Inflammatory macrophage (primary cell): ENCODE measurements at regions not wholly inside any gene's neighbourhood (a gene's known extent, or its start where the extent isn't known, plus 50 kb on each side); places are given as distances from the start of the nearest gene placed in this dataset.

Experiments
- DNase-seq, 2 donors: peaks; one replicate each; pipeline ENCODE4 v3.0.0-alpha.2; 2020 to 2022

DNA sequence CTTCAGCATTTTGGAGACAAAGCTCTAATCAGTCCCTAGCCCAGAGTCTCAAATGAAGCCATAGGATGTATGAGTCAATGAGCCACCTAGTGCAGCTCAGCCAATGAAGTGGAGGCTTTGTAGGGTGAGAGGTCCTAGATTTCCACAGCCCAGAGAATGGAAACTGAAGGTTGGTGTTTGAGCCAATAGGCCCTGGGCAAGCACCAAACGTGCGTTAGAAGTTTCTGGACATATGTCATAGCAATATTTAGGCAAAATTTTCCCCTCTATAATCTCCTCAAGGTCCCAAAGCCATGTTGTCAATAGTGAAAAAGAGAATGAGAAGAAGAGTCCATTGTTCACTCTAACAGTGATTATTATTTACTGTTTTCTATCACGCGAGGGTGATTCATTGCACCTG is 361.3 kb downstream of the PLPP3 start:
- peak in 1 of 2 donors; percentile 1 for DNase-seq

DNA sequence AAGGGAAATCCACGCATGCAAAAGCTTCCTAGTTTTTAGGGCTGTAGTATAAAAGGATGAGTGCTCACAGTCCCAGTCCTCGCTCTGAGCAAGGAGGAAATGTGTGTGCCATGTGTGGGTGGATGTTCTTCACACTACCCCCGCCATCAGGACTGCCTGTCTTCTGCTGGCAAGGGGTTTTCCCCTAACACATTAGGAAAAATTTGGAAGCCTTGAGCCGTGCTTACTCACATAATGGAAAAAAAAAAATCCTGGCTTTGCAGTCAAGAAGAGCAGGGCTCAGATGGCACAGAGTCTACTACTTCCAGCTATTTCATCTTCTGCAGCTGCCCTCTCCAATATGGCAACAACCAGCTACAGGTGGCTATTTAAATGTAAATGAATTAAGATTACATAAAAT is 363.1 kb downstream of the PLPP3 start:
- peak; percentile 69 to 89 for DNase-seq

GRCh38 chr1:56215771-56216170 is 363.6 kb downstream of the PLPP3 start:
- no peak for DNase-seq

DNA sequence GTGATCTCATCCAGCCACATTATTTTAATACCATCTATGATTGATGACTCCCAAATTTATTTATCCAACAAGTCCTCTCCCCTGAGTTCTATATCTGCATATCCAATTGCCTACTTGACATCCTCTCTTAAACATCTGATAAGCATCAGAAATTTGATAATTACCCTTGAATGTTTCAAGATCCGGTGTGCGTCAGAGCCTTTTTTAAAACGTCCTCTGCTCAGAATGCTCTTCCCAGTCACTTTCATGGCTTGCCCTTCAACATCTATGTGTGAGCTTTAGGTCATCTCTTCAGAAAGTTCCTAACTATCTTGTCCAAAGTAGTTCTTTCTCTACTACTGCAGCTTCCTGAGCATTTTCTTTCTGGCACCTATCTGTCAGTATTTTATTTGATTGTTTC is 364.3 kb downstream of the PLPP3 start:
- no peak for DNase-seq

GRCh38 chr1:56213068-56213467 is 366.3 kb downstream of the PLPP3 start:
- DNase-seq: no peak

- DNase-seq: no peak
Observed at GRCh38 chr1:56212143-56212542, 367.2 kb downstream of the PLPP3 start.

DNA sequence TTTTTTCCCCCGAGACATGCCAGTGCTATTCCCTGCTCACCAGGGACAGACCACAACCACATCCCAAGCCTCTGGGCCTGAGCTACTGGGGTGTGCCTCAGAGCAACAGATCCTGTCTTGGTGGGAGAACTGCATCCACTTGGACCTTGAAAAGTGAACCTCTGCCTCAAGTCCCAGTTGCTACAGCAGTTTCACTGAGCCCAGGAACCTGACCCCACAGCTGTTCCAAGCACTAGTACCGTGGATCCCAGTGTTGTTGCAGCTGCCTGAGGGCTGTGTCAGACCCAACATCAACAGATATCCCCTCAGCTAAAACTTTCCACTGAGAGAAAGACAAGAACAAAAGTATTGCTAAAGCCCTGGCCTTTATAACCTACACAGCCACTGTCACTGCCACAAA is 373.0 kb downstream of the PLPP3 start:
- no peak for DNase-seq

- no peak for DNase-seq
Observed at GRCh38 chr1:56204206-56204605, 375.2 kb downstream of the PLPP3 start.

DNA sequence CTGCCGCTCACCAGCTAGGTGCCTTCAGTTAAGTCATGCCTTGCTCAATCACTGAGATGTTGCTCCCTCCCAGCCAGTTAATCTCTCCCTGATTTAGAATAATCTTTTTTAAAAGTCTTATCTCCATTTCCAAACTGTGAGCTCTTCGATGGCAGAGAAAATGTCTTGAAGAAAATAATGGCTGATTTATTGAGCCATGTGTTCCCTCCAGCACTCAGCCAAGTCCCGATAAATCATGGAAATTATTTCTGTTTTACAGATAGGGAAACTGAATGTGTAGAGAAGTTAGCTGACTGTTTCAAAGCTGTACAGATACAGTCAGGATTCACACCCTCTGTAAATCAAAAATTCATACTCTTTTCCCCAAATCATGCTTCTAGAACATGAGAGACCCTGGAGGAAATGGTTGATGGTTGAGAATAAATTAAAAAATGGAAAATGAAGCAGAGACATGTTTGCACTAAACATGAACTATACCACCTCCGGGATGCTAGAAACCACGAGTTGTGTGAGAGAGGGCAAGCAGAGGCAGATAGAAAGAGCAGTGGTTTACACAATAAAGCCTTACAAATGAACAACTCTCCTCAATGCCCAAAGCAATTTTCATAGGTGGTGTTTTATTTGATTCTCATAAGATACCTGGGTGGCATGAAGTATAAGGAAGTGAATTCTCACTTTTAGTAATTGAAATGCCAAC is 376.4 kb downstream of the PLPP3 start:
- no peak for DNase-seq

- no peak for DNase-seq
Observed at GRCh38 chr1:56202186-56202585, 377.2 kb downstream of the PLPP3 start.

DNA sequence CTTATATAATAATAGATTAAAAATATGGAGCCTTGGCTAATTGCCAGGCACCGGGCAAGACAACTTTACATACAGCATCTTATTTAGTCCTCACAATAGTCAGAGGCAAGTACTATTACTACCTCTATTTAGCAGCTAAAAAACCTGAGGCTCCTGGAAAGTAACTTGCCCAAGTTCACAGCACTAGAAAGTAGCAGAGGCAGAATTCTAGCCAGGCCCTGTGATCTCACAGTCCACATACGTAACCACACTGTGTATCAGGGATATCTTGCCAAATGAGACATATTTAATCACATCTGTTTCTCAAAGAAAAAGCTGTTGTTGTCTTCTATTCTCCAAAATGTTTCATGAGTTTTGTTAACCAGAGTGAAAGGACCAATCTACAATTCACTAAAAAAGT is 378.5 kb downstream of the PLPP3 start:
- DNase-seq: no peak

DNA sequence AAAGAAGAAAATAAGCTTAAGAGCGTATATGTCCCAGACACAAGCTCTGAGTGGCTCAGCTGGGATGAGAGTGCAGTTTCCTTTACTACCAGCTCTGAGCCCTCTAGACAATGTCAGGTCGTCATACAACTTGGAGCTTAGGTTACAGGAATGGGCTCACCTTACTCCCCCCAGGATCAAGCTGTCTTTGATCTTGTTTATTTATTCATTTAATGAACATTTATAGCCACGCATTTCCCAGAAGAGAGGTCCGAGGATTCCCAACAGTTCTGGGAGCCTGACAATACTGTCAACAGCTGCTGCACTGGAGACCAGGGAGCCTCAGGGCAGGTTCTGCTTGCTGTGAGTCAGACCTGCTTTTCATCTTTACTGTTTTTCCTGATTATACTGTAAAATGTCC is 378.9 kb downstream of the PLPP3 start:
- no peak for DNase-seq

DNA sequence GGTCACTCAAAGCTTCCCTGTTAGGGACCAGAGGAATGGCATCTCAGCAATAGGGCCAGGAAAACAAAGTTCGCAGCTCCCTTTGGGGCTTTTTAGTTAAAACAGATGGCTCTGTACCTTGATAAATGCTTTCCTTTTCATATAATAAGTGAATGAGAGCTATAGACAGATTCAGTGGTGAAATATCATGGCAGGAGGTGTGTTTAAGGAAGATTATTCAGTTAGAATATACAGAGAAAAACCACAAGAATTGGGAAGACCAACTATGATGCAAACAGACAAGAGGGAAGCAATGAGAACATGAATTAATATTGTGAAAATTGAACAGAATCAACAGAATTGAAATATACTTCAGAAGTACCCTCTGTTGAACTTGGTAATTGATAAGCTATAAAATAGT is 379.4 kb downstream of the PLPP3 start:
- peak in 1 of 2 donors; percentile 61 for DNase-seq

DNA sequence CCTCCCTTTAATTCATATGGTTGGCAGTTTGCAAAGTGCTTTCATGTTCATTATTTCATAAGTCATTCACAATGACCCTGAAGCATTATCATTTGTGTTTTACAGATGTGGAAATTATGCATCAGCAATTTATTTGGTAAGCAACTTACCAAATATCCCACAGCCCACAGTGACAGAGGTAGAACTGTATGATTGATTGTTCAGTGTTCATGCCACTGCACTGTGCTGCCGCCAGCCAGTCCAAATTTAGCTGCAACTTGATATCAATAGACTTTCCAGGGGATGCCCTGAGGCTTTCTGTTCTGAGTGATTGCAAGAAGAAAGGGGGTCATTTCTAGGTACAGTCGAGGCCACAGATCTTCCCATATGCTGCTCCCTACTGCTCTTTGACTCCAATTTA is 380.3 kb downstream of the PLPP3 start:
- no peak for DNase-seq

DNA sequence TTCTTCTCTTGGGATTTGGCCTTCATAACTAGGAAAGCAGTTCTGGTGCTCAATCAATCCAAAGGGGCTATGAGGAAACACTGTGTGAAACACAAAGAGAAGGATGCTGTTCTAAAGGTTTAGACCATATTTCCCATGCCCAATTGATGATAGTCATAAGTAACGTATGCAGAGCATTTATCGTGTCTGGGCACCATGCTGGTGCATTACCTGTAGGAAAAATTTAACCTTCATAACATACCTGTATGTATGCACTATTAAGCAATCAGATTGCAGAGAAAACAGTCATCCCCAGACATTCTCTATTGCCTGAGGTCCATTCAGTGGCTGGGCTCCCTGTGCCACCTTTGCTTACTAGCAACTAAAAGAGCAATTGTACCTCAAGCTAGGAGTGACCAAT is 381.4 kb downstream of the PLPP3 start:
- no peak for DNase-seq

DNA sequence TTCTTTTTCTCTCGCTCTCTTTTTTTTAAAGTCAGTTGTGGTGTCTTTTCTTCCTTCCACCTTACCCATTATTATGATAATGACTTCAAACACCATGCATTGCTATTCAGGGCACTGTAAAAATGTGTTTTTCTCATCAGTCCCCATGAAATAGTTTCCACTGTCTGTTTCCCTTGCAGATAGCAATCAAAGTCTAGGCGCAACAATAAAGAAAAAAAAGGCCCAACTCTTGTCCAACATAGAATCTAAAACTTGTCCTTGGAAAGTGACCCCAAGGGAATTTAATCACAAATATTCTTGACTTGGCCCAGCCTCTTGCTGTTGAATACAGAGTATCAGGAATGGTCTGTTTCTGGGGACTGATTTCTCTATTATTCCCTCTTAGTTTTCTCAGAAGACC is 382.5 kb downstream of the PLPP3 start:
- DNase-seq: no peak

DNA sequence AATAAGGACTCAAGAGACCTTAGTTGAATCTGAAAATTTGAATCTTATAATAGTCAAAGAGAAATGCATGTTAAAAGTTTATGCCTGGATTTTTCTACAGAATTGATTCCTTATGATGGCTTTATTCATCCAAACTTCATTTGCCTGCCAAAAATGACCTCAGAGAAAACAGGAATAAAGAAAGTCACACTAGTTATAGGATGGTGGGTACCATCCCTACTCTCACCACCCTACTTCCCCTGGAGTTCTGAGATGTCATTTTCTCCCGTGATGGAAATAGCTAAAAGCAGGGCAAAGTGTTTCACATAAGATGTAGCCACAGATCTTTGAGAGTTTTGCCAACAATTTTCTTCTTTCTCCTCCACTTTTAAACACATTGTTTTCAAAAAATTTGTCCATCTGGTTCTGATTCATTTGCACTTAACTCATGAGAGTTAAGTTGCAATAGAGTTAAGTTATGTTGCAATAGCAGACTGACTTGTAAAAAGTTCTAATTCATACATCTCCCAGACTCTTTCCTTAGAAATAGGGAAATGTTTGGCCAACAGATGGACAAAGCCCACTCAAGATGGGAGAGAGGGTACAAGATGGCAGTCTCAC is 384.6 kb downstream of the PLPP3 start:
- peak in 1 of 2 donors; percentile 44 for DNase-seq

GRCh38 chr1:56193656-56194055 is 385.7 kb downstream of the PLPP3 start:
- no peak for DNase-seq

DNA sequence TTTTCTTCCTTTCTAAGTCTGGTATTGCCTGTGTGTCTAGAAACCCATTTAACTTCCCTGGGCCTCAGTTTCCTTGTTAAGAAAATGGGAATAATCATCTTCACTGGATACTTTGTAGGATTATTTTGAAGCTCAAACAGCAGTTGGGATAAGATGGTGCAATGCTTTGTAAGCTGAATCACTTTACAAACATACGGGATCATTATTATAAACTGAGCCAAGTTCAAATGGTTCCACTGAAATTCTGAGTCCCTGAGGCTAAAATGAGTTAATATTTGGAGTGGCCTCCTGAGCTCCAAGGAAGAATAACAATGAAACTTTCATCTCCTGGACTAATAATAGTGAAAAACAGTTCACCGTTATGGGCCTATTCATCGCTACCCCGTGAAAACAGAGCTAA is 388.0 kb downstream of the PLPP3 start:
- no peak for DNase-seq

DNA sequence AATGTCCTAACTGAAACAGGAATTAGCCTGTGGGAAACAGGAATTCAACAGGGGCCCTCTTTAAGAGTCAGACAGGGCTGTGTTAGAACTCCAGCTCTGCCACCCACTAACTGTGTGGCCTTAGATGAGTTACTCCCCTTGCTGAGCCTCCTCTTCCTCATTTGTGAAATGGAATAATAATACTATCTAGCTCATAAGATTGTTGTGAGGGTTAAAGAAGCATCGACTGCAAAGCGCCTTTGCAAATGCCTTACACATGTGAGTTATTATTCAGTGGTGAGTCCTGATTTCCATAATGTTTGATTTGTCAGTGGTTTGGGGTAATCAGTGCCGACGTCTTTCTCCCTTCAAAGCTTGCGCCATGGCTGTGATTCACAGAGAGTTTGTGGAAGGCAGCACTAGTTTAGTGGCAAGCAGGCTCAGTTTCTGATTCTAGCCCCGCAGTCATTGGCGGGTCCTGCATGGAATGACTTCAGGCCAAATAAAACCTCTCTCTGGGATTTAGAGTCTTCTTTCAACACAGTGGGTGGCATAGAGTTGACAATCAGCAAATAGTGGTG is 388.5 kb downstream of the PLPP3 start:
- peak in 1 of 2 donors; percentile 31 for DNase-seq

DNA sequence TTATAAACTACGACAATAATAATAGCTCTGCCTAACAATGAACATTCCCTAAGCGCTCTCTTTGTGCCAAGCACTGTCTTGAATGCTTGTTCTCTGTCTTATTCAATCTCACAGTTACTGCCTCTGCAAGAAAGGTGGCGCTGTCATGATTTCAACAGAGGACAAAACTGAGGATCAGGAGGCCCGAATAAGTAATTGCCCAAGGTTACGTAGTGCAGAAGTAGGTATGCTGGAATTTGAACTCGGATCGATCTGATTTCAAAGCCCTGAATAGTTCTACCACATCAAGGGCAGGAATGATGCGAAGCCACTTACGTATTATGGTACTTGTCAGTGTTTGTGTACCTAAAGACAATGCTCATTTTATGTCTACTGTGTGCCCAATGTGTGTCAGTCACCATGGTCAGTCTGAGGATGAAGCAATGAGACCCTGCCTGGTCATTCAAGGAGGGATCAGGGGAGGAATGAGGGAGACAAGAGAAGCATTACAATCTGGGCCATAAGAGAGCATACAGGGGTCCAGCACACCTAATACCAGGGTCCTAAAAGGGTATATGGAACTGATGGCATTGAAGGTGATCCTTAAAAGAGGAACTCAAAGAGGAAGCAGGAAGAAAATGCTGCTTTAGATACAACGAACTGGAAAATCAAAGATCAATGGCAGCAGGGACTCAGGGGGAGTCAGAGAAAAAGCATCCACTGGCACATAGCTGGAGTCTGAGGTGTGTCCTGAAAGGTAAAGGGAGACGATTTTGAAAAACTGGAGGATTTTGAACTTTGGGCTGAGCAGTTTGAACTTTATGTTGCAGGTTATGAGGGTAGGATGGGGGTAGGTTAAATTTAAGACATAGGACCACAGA is 389.2 kb downstream of the PLPP3 start:
- DNase-seq: no peak

DNA sequence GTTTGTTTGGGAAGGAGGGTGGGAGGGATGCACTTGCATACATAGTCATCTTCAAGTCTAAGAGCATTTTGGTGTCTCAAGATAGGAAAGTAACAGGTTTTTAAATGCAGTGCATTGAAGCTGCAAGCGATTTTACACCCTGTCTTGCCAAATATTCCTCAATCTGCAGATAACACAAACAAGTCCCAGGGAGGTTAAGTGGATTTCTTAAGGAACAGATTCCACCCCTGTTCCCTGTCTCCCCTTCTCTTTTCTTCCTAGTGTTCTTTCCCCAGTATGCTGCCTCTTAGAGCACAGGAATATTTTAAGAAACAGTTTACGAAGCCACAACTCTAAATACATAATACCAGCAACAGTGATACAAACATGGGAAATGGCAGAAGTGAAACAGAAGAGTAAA is 389.9 kb downstream of the PLPP3 start:
- DNase-seq: no peak

DNA sequence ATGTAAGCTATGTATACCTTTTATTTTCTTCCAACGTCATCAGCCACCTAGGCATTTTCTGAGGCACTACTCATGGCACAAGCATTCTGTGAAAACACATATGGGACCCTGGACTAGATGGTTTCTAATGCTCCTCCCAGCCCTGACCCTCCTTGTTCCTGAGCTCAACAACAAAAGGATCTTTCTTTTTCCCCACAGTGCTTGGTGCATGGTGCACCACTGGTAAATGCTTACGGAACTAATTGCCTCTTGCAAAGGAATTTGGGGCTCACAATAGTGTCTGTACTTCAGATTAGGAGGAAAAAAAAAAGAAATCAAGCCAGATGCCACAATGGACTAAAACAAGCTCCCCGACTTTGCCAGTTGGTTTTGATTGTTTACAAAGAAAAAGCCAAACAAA is 390.5 kb downstream of the PLPP3 start:
- no peak for DNase-seq

DNA sequence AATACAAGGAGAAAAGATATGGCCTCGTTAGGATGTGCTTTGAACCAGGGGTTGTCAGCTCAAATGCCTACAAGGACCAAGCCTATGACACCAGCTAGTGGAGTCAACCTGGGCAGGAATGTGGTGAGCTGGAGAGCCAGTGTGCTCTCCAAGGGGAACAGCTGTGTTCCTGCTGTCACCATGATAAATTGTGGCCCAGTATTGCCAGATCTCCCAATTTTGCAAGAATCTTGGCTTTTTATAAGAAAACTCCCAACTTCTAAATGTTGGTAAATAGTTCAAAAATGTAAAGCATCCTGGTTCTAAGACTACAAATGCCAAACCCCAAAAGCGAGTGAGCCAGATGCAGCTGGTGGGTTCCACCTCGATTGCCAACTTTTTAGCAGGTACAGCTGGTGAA is 391.1 kb downstream of the PLPP3 start:
- no peak for DNase-seq
